ENCODE measurements at regions not wholly inside any gene's neighbourhood (a gene's known extent, or its start where the extent isn't known, plus 50 kb on each side); places are given as distances from the start of the nearest gene placed in this dataset.

DNA sequence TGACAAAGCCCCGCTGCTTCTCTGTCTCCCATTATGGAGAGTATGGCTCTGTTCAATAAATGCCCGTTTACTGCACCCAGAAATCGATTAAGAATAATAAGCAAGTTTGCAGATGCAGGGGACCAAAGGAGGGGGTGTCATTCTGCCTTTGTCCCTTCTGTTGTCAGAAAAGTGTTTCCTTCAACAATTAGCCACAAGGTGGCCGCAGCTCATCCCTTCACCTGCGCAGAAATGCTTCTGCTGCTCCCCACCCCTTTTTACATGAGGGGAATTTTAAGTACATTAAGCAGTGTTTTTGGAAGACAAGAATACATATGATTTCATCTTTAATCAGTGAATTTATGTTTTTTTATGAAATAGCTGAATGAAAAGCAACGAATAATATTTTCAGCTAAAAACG lies 175.6 kb upstream of the ARX start:
- intact Hi-C loops (cut with DNase I; ENCODE audit: low total_unique reads) = no loop called here
- Histone ChIP-seq H3K4me3 (no peak overlapping the region), H3K27me3 (no peaks in the 10 kb centered on the region), H3K9me3 (no peaks in the 10 kb centered on the region), H3K4me1 (no peaks in the 10 kb centered on the region), H3K27ac (no peak overlapping the region), H3K36me3 (no peaks in the 10 kb centered on the region)
- TF ChIP-seq EP300 (IDR thresholded peaks at IDR 0.05; ENCODE audit: low read depth) (no peak), POLR2A (IDR thresholded peaks at IDR 0.05) (no peak), POLR2AphosphoS5 (IDR thresholded peaks at IDR 0.05) (no peak)
- TF ChIP-seq, protein P1, sequence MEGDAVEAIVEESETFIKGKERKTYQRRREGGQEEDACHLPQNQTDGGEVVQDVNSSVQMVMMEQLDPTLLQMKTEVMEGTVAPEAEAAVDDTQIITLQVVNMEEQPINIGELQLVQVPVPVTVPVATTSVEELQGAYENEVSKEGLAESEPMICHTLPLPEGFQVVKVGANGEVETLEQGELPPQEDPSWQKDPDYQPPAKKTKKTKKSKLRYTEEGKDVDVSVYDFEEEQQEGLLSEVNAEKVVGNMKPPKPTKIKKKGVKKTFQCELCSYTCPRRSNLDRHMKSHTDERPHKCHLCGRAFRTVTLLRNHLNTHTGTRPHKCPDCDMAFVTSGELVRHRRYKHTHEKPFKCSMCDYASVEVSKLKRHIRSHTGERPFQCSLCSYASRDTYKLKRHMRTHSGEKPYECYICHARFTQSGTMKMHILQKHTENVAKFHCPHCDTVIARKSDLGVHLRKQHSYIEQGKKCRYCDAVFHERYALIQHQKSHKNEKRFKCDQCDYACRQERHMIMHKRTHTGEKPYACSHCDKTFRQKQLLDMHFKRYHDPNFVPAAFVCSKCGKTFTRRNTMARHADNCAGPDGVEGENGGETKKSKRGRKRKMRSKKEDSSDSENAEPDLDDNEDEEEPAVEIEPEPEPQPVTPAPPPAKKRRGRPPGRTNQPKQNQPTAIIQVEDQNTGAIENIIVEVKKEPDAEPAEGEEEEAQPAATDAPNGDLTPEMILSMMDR (IDR thresholded peaks at IDR 0.05) = no peak
- DNase-seq = no peak
- in situ Hi-C loops (cut with MboI; ENCODE audit: low pct_ligation_motif_present in 1 of 4, low pct_unique_long_range_greater_than_20kb in 1 of 4, low sequenced_read_pairs in 3 of 4) = no loop called here
- WGBS, 2 donors (ENCODE audit: low coverage in 1 of 2) = 13 to 37% methylated on average over 3 to 7 of the region's 7 CpGs

- no peak overlapping the region for H3K27ac ChIP-seq
- no peaks in the 10 kb centered on the region for H3K9me3 ChIP-seq
- DNase-seq = no peak
- WGBS, 2 donors (ENCODE audit: low coverage in 1 of 2) = 69 to 70% methylated on average over 1 to 4 of the region's 4 CpGs
- no peaks in the 10 kb centered on the region for H3K27me3 ChIP-seq
- in situ Hi-C loops (cut with MboI; ENCODE audit: low pct_ligation_motif_present in 1 of 4, low pct_unique_long_range_greater_than_20kb in 1 of 4, low sequenced_read_pairs in 3 of 4) (no loop called here), intact Hi-C loops (cut with DNase I; ENCODE audit: low total_unique reads) (no loop called here)
- H3K4me3 ChIP-seq = no peak overlapping the region
- TF ChIP-seq EP300 (IDR thresholded peaks at IDR 0.05; ENCODE audit: low read depth) (no peak), POLR2A (IDR thresholded peaks at IDR 0.05) (no peak), POLR2AphosphoS5 (IDR thresholded peaks at IDR 0.05) (no peak)
- TF ChIP-seq, protein P1 (IDR thresholded peaks at IDR 0.05) = no peak
- H3K36me3 ChIP-seq = no peaks in the 10 kb centered on the region
- no peaks in the 10 kb centered on the region for H3K4me1 ChIP-seq
These were observed 166.0 kb upstream of the ARX start for GRCh38 chrX:25181775-25182174.

DNA sequence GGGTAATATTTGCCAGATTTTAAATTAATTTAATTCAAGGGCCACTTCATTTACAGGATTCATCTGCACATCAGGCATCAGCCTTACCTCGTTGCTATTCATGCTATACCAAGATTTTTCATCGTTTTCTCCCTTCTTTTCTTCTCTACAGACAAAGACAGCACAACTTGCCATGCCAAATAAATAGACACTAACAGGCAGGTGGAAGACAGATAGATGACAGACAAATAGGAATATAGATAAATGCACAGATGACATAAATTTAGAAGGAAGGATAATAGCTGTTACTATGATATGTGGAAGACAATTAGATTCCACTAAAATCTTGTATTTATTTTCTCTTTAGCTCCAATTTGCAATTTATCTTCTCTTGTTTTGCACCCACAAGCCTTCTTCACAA lies 164.5 kb upstream of the ARX start:
- TF ChIP-seq POLR2A (IDR thresholded peaks at IDR 0.05) (no peak), EP300 (IDR thresholded peaks at IDR 0.05; ENCODE audit: low read depth) (no peak), POLR2AphosphoS5 (IDR thresholded peaks at IDR 0.05) (no peak)
- TF ChIP-seq, protein P1 (IDR thresholded peaks at IDR 0.05) = no peak
- no peak overlapping the region for H3K27ac ChIP-seq
- intact Hi-C loops (cut with DNase I; ENCODE audit: low total_unique reads) = no loop called here
- no peaks in the 10 kb centered on the region for H3K9me3 ChIP-seq
- H3K36me3 ChIP-seq = no peaks in the 10 kb centered on the region
- H3K4me1 ChIP-seq = no peaks in the 10 kb centered on the region
- H3K27me3 ChIP-seq = no peaks in the 10 kb centered on the region
- no peak for DNase-seq
- 28 to 54% methylated on average over 2 of the region's 2 CpGs for WGBS, 2 donors (ENCODE audit: low coverage in 1 of 2)
- in situ Hi-C loops (cut with MboI; ENCODE audit: low pct_ligation_motif_present in 1 of 4, low pct_unique_long_range_greater_than_20kb in 1 of 4, low sequenced_read_pairs in 3 of 4) = no loop called here
- no peak overlapping the region for H3K4me3 ChIP-seq

DNA sequence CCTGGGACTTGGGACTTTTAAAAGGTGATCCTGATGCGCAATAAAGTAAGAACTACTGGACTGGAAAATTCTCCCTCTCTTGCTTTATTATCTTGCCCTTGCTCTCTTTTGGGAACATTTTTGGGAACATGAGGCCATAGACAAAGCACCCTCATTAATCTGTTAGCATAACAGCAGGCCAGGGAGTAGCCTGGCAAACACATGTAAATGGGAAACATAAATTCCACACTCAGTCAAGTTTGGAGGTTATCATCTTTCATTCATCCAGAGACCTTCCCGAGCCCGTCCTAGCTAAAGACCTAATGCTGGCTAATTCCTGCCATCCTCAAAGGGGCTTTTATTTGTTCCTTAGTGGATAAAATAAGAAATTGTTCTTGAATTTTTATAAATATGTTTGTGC lies 162.8 kb upstream of the ARX start:
- H3K27me3 ChIP-seq = no peaks in the 10 kb centered on the region
- in situ Hi-C loops (cut with MboI; ENCODE audit: low pct_ligation_motif_present in 1 of 4, low pct_unique_long_range_greater_than_20kb in 1 of 4, low sequenced_read_pairs in 3 of 4) (no loop called here), intact Hi-C loops (cut with DNase I; ENCODE audit: low total_unique reads) (no loop called here)
- TF ChIP-seq, protein P1 (IDR thresholded peaks at IDR 0.05) = no peak
- no peak for TF ChIP-seq POLR2AphosphoS5 (IDR thresholded peaks at IDR 0.05)
- TF ChIP-seq EP300 (IDR thresholded peaks at IDR 0.05; ENCODE audit: low read depth) = no peak
- no peak for TF ChIP-seq POLR2A (IDR thresholded peaks at IDR 0.05)
- no peaks in the 10 kb centered on the region for H3K4me1 ChIP-seq
- no peak overlapping the region for H3K27ac ChIP-seq
- no peak for DNase-seq
- H3K4me3 ChIP-seq = no peak overlapping the region
- 45 to 83% methylated on average over 1 to 3 of the region's 3 CpGs for WGBS, 2 donors (ENCODE audit: low coverage in 1 of 2)
- H3K36me3 ChIP-seq = no peaks in the 10 kb centered on the region
- no peaks in the 10 kb centered on the region for H3K9me3 ChIP-seq

Data from transverse colon (tissue), 4 donors.